MM.1S (cell line): ENCODE measurements at regions not wholly inside any gene's neighbourhood (a gene's known extent, or its start where the extent isn't known, plus 50 kb on each side); places are given as distances from the start of the nearest gene placed in this dataset.

Experiments
- DNase-seq: peaks from one replicate; pipeline ENCODE4 v3.0.0-alpha.2; 2015
- H2AFZ ChIP-seq: fragments of 300-600 bp; sonication (generic); 2 replicates; pipeline ENCODE4 v1.6.0; 2016; ENCODE audit warnings: antibody characterized with exemption, low read length
- H3F3A ChIP-seq: fragments of 300-600 bp; sonication (generic); 2 replicates; pipeline ENCODE4 v1.6.1; 2016; ENCODE audit warnings: mild to moderate bottlenecking, antibody characterized with exemption, low read length, moderate library complexity, mixed read lengths; ENCODE audit not compliant: insufficient read depth
- H3K27ac ChIP-seq: fragments of 300-600 bp; sonication (generic); 2 replicates; pipeline ENCODE4 v1.5.1; 2016; ENCODE audit warnings: mild to moderate bottlenecking, low read length
- H3K27me3 ChIP-seq: fragments of 300-600 bp; sonication (generic); replicated peaks from 2 replicates; pipeline ENCODE4 v1.6.0; 2016; ENCODE audit warnings: low read length; ENCODE audit not compliant: insufficient read depth
- H3K36me3 ChIP-seq: fragments of 300-600 bp; sonication (generic); replicated peaks from 2 replicates; pipeline ENCODE4 v1.6.1; 2016; ENCODE audit warnings: mild to moderate bottlenecking, low read length, mixed read lengths; ENCODE audit not compliant: insufficient read depth
- H3K4me1 ChIP-seq: fragments of 300-600 bp; sonication (generic); 2 replicates; pipeline ENCODE4 v1.6.1; 2016; ENCODE audit warnings: low read length, mixed read lengths
- H3K4me2 ChIP-seq: fragments of 300-600 bp; sonication (generic); 2 replicates; pipeline ENCODE4 v1.6.0; 2016; ENCODE audit warnings: low read depth, low read length
- H3K4me3 ChIP-seq: fragments of 300-600 bp; sonication (generic); 2 replicates; pipeline ENCODE4 v1.5.1; 2016; ENCODE audit warnings: low read length, mixed read lengths
- H3K79me2 ChIP-seq: fragments of 300-600 bp; sonication (generic); 2 replicates; pipeline ENCODE4 v1.6.1; 2016; ENCODE audit warnings: mixed run types, low read length, mixed read lengths
- H3K9ac ChIP-seq: fragments of 300-600 bp; sonication (generic); 2 replicates; pipeline ENCODE4 v1.6.1; 2016; ENCODE audit warnings: low read length, mixed read lengths
- H3K9me2 ChIP-seq: fragments of 300-600 bp; sonication (generic); replicated peaks from 2 replicates; pipeline ENCODE4 v1.6.1; 2016; ENCODE audit warnings: mild to moderate bottlenecking, low read length, mixed read lengths; ENCODE audit not compliant: insufficient read depth
- H3K9me3 ChIP-seq: fragments of 300-600 bp; sonication (generic); replicated peaks from 2 replicates; pipeline ENCODE4 v1.6.1; 2016; ENCODE audit warnings: mild to moderate bottlenecking, low read length, mixed read lengths; ENCODE audit not compliant: insufficient read depth
- H4K20me1 ChIP-seq: fragments of 300-600 bp; sonication (generic); 2 replicates; pipeline ENCODE4 v1.6.1; 2016; ENCODE audit warnings: mild to moderate bottlenecking, low read length, moderate library complexity, mixed read lengths; ENCODE audit not compliant: insufficient read depth
- CTCF ChIP-seq: fragments of 300-600 bp; sonication (generic); IDR thresholded peaks from 2 replicates; pipeline ENCODE4 v1.5.1; 2016; ENCODE audit warnings: antibody characterized with exemption, low read length, mixed read lengths
- EZH2 ChIP-seq: fragments of 300-600 bp; sonication (generic); optimal IDR thresholded peaks from 2 replicates; pipeline ENCODE3; 2017; ENCODE audit warnings: low read depth, mild to moderate bottlenecking, antibody characterized with exemption, low read length, mixed read lengths
- EZH2phosphoT487 ChIP-seq: fragments of 300-600 bp; sonication (generic); IDR thresholded peaks from 2 replicates; pipeline ENCODE4 v1.6.1; 2018; ENCODE audit warnings: antibody characterized with exemption, low read length

DNA sequence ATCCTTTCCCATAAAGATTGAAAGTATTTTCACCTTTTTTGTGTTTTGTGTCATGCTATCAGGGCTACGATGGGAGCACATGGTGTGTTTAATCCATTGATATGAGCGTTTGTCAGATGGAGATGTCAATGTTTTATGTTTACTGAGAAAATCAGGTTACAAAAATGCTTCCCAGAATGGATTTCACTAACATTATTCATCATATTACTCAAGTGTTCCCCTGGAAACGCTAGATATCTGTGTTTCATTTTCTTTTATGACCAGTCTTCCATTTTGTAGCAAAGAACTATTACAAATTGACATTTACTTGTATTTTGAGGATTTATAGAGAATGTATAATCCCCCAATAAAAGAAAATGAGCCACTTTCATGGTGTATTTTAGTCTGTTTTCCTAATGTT lies 293.5 kb upstream of the AKR1E2 start:
- Histone ChIP-seq H3K4me1 (no peaks in the 10 kb centered on the region), H3K27ac (no peak overlapping the region), H3K36me3 (no peaks in the 10 kb centered on the region), H3K79me2 (no peaks in the 10 kb centered on the region), H3K9me3 (no peaks in the 10 kb centered on the region), H4K20me1 (no peaks in the 10 kb centered on the region), H3K4me2 (no peak overlapping the region), H3K9ac (no peak overlapping the region), H3K27me3 (no peaks in the 10 kb centered on the region), H2AFZ (no peak overlapping the region), H3K4me3 (no peak overlapping the region), H3K9me2 (no peaks in the 10 kb centered on the region), H3F3A (no peaks in the 10 kb centered on the region)
- TF ChIP-seq EZH2 (no peak), CTCF (no peak), EZH2phosphoT487 (no peak)
- DNase-seq = no peak

DNA sequence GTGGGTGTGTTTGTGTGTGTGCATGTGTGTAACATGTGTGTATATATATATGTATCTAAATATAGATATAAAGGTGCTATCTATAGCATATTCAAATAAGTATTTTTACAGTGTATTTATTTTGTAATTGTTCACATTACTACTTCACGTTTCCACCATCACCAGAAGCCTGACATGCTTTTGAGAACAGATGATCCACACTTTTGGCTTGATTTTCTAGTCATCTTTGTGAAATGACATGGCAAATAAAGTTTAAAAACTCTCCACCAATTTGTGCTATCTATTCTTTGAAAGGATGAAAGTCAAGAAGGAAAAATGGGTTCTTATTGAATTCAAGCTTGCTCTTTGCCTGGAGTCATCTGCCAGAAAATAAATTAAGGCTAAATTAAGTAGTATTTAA lies 294.0 kb upstream of the AKR1E2 start:
- H3K79me2 ChIP-seq = no peaks in the 10 kb centered on the region
- H3K9me2 ChIP-seq = no peaks in the 10 kb centered on the region
- no peak overlapping the region for H3K4me3 ChIP-seq
- no peaks in the 10 kb centered on the region for H3K9me3 ChIP-seq
- no peak overlapping the region for H3K27ac ChIP-seq
- no peaks in the 10 kb centered on the region for H3K36me3 ChIP-seq
- no peak overlapping the region for H3K9ac ChIP-seq
- no peaks in the 10 kb centered on the region for H3F3A ChIP-seq
- H2AFZ ChIP-seq = no peak overlapping the region
- H3K4me2 ChIP-seq = no peak overlapping the region
- TF ChIP-seq EZH2 = no peak
- no peak for TF ChIP-seq CTCF
- TF ChIP-seq EZH2phosphoT487 = no peak
- no peak for DNase-seq
- no peaks in the 10 kb centered on the region for H4K20me1 ChIP-seq
- no peaks in the 10 kb centered on the region for H3K27me3 ChIP-seq
- no peaks in the 10 kb centered on the region for H3K4me1 ChIP-seq

DNA sequence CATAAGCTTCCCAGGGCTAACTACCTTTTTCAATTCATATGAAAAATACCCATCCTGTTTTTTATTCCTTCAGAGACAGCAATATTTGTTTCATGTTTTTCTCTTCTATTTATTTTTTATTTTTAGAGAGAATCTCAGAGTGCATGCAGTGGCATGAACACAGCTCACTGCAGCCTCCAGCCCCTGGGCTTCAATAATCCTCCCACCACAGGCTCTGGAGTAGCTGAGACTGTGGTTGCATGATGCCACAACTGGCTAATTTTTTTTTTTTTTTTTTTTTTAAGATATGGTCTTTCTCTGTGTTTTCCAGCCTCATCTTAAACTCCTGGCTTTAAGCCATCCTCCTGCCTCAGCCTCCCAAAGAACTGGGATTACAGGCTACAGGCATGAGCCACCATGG lies 296.7 kb upstream of the AKR1E2 start:
- TF ChIP-seq EZH2 (no peak), EZH2phosphoT487 (no peak), CTCF (no peak)
- Histone ChIP-seq H3K36me3 (no peaks in the 10 kb centered on the region), H2AFZ (no peak overlapping the region), H3K9me3 (no peaks in the 10 kb centered on the region), H4K20me1 (no peaks in the 10 kb centered on the region), H3K79me2 (no peaks in the 10 kb centered on the region), H3K9ac (no peak overlapping the region), H3K9me2 (no peaks in the 10 kb centered on the region), H3K4me3 (no peak overlapping the region), H3K27ac (no peak overlapping the region), H3K4me2 (no peak overlapping the region), H3K27me3 (no peaks in the 10 kb centered on the region), H3K4me1 (no peaks in the 10 kb centered on the region), H3F3A (no peaks in the 10 kb centered on the region)
- no peak for DNase-seq
